Trophoblast cell (in vitro differentiated cells and primary cell): ENCODE measurements at regions not wholly inside any gene's neighbourhood (a gene's known extent, or its start where the extent isn't known, plus 50 kb on each side); places are given as distances from the start of the nearest gene placed in this dataset.

ENCODE experiments used
- DNase-seq, 2 donors: peaks; one replicate each; pipeline ENCODE4 v3.0.0-alpha.2; 2016
- H2AFZ ChIP-seq: 2 replicates; pipeline ENCODE4 v1.6.1; 2013; ENCODE audit warnings: low read length, moderate library complexity, mild to moderate bottlenecking; ENCODE audit not compliant: insufficient read depth, poor library complexity
- H2AK5ac ChIP-seq: 2 replicates; pipeline ENCODE4 v1.6.1; 2013; ENCODE audit warnings: mild to moderate bottlenecking, low read length
- H2BK120ac ChIP-seq: 2 replicates; pipeline ENCODE4 v1.6.1; 2013; ENCODE audit warnings: low read length, mild to moderate bottlenecking, moderate library complexity; ENCODE audit not compliant: insufficient read depth, poor library complexity
- H2BK12ac ChIP-seq: 2 replicates; pipeline ENCODE4 v1.6.1; 2013; ENCODE audit warnings: mild to moderate bottlenecking, low read length, moderate library complexity
- H2BK5ac ChIP-seq: 2 replicates; pipeline ENCODE4 v1.6.1; 2013; ENCODE audit warnings: low read length, low read depth, moderate library complexity, mild to moderate bottlenecking; ENCODE audit not compliant: poor library complexity
- H3K14ac ChIP-seq: 2 replicates; pipeline ENCODE4 v1.6.1; 2013; ENCODE audit warnings: mild to moderate bottlenecking, low read length
- H3K18ac ChIP-seq: 2 replicates; pipeline ENCODE4 v1.6.1; 2013; ENCODE audit warnings: mild to moderate bottlenecking, low read length
- H3K23ac ChIP-seq: 2 replicates; pipeline ENCODE4 v1.6.1; 2013; ENCODE audit warnings: low read length
- H3K27ac ChIP-seq: 2 replicates; pipeline ENCODE4 v1.5.1; 2013; ENCODE audit warnings: low read depth, mild to moderate bottlenecking, inconsistent platforms, low read length, moderate library complexity
- H3K27me3 ChIP-seq: 2 replicates; pipeline ENCODE4 v1.6.1; 2013; ENCODE audit warnings: inconsistent platforms, mild to moderate bottlenecking, low read length, moderate library complexity; ENCODE audit not compliant: insufficient read depth
- H3K36me3 ChIP-seq, 2 experiments: 1 replicate in 1 of 2; 2 replicates in 1 of 2; pipeline ENCODE4 v1.6.1; 2013; ENCODE audit warnings: low read length in 2 of 2, mild to moderate bottlenecking in 2 of 2, moderate library complexity in 1 of 2; ENCODE audit not compliant: insufficient read depth in 2 of 2, control insufficient read depth in 1 of 2
- H3K4ac ChIP-seq: 2 replicates; pipeline ENCODE4 v1.6.1; 2013; ENCODE audit warnings: low read depth, mild to moderate bottlenecking, low read length, moderate library complexity
- H3K4me1 ChIP-seq, 2 experiments: 1 replicate in 1 of 2; 2 replicates in 1 of 2; pipeline ENCODE4 v1.6.1; 2013; ENCODE audit warnings: low read length in 2 of 2, mild to moderate bottlenecking in 2 of 2, moderate library complexity in 1 of 2; ENCODE audit not compliant: insufficient read depth in 2 of 2, control insufficient read depth in 1 of 2
- H3K4me2 ChIP-seq: 2 replicates; pipeline ENCODE4 v1.6.1; 2013; ENCODE audit warnings: inconsistent platforms, mild to moderate bottlenecking, low read length, moderate library complexity
- H3K4me3 ChIP-seq: 2 replicates; pipeline ENCODE4 v1.5.1; 2013; ENCODE audit warnings: mild to moderate bottlenecking, low read depth, low read length, inconsistent platforms
- H3K79me1 ChIP-seq: one replicate; pipeline ENCODE4 v1.6.1; 2013; ENCODE audit warnings: low read length
- H3K79me2 ChIP-seq: 2 replicates; pipeline ENCODE4 v1.6.1; 2013; ENCODE audit warnings: low read length, mild to moderate bottlenecking; ENCODE audit not compliant: control insufficient read depth, insufficient read depth, poor library complexity
- H3K9ac ChIP-seq: 2 replicates; pipeline ENCODE4 v1.6.1; 2013; ENCODE audit warnings: mild to moderate bottlenecking, low read length
- H3K9me3 ChIP-seq: 2 replicates; pipeline ENCODE4 v1.6.1; 2013; ENCODE audit warnings: low read depth, mild to moderate bottlenecking, control low read depth, inconsistent platforms, low read length; ENCODE audit not compliant: insufficient read depth
- H4K12ac ChIP-seq: 2 replicates; pipeline ENCODE4 v1.6.1; 2013; ENCODE audit warnings: low read depth, mild to moderate bottlenecking, low read length, moderate library complexity
- H4K8ac ChIP-seq: 2 replicates; pipeline ENCODE4 v1.6.1; 2013; ENCODE audit warnings: low read depth, mild to moderate bottlenecking, low read length, moderate library complexity
- H4K91ac ChIP-seq: one replicate; pipeline ENCODE4 v1.6.1; 2013; ENCODE audit warnings: low read depth, mild to moderate bottlenecking, low read length, moderate library complexity
- WGBS: extraction: QIAGEN DNeasy Blood & Tissue Kit; methylation state at CpG from one replicate; pipeline ENCODE4 v1.1.7; 2013; ENCODE audit warnings: missing lambda C conversion rate; ENCODE audit not compliant: insufficient read length, insufficient coverage; ENCODE audit errors: extremely low coverage; 5-methylcytosine and 5-hydroxymethylcytosine counted together

GRCh38 chrX:131746491-131746968, 202.7 kb downstream of the OR13H1 start:
- H3K79me2 ChIP-seq: no peaks in the 10 kb centered on the region
- peaks cover 0 to 4% of the 10 kb centered on the region in 2 experiments for H3K36me3 ChIP-seq
- H4K91ac ChIP-seq: no peak overlapping the region
- H3K27ac ChIP-seq: no peak overlapping the region
- H3K14ac ChIP-seq: no peak overlapping the region
- H3K4me2 ChIP-seq: no peak overlapping the region
- H3K4ac ChIP-seq: no peak overlapping the region
- peak; percentile 42 to 98 for DNase-seq
- no peak overlapping the region for H4K8ac ChIP-seq
- no peaks in the 10 kb centered on the region for H3K27me3 ChIP-seq
- H3K9me3 ChIP-seq: no peaks in the 10 kb centered on the region
- H2BK120ac ChIP-seq: no peak overlapping the region
- H3K4me3 ChIP-seq: no peak overlapping the region
- H2BK5ac ChIP-seq: no peak overlapping the region
- no peak overlapping the region for H2AK5ac ChIP-seq
- H3K18ac ChIP-seq: no peak overlapping the region
- no peaks in the 10 kb centered on the region for H3K79me1 ChIP-seq
- H2BK12ac ChIP-seq: no peak overlapping the region
- H2AFZ ChIP-seq: no peak overlapping the region
- H3K23ac ChIP-seq: no peak overlapping the region
- no CpG with 5 or more reads among the region's 14 CpGs for WGBS
- no peaks in the 10 kb centered on the region for H3K4me1 ChIP-seq
- H4K12ac ChIP-seq: no peak overlapping the region
- no peak overlapping the region for H3K9ac ChIP-seq

DNA sequence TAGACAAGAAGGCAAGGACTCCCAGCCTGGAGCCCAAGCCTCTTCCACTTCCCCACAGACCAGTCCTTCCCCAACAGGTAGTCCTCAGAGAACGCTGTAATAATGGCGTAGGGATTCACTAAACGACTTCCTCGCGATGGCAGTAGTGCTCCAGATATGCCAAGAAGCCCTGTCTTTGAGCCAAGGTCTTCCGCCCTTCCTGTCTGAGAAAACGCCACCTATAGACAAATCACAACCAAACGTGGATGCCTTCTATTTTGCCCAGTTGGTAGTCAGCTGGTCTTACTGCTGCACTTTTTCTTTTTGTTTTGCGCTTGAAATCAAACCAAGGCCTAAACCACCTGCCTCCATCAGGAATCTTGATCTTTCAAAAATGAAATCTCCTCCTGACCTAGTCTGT, 203.3 kb downstream of the OR13H1 start:
- Histone ChIP-seq H3K79me2 (no peaks in the 10 kb centered on the region), H2BK120ac (no peak overlapping the region), H4K12ac (no peak overlapping the region), H3K4ac (no peak overlapping the region), H2BK5ac (no peak overlapping the region), H3K4me1 (no peaks in the 10 kb centered on the region), H3K27me3 (no peaks in the 10 kb centered on the region), H3K4me3 (no peak overlapping the region), H3K4me2 (no peak overlapping the region), H4K91ac (no peak overlapping the region), H3K79me1 (no peaks in the 10 kb centered on the region), H3K27ac (no peak overlapping the region), H3K9me3 (no peaks in the 10 kb centered on the region), H3K14ac (no peak overlapping the region), H2AFZ (no peak overlapping the region), H4K8ac (no peak overlapping the region), H2AK5ac (no peak overlapping the region), H2BK12ac (no peak overlapping the region), H3K23ac (no peak overlapping the region), H3K18ac (no peak overlapping the region), H3K9ac (no peak overlapping the region), H3K36me3 (peaks cover 0 to 4% of the 10 kb centered on the region in 2 experiments)
- peak; percentile 17 to 96 for DNase-seq
- WGBS: no CpG with 5 or more reads among the region's 9 CpGs

- Histone ChIP-seq H3K18ac (no peak overlapping the region), H3K9me3 (no peaks in the 10 kb centered on the region), H3K4me1 (no peaks in the 10 kb centered on the region), H2AFZ (no peak overlapping the region), H2BK5ac (no peak overlapping the region), H3K79me1 (no peaks in the 10 kb centered on the region), H4K91ac (no peak overlapping the region), H2AK5ac (no peak overlapping the region), H3K27me3 (no peaks in the 10 kb centered on the region), H3K27ac (no peak overlapping the region), H3K14ac (no peak overlapping the region), H3K9ac (no peak overlapping the region), H4K12ac (no peak overlapping the region), H3K79me2 (no peaks in the 10 kb centered on the region), H3K4ac (no peak overlapping the region), H2BK12ac (no peak overlapping the region), H3K4me3 (no peak overlapping the region), H4K8ac (no peak overlapping the region), H3K23ac (no peak overlapping the region), H2BK120ac (no peak overlapping the region), H3K36me3 (peaks cover 2% of the 10 kb centered on the region in 2 experiments), H3K4me2 (no peak overlapping the region)
- peak in 1 of 2 donors; percentile 95 for DNase-seq
- WGBS: no CpG with 5 or more reads among the region's 24 CpGs
Observed at GRCh38 chrX:131752493-131753198, 208.8 kb downstream of the OR13H1 start.

GRCh38 chrX:131762802-131763234, 218.9 kb downstream of the OR13H1 start:
- H3K4ac ChIP-seq: no peak overlapping the region
- no peak overlapping the region for H2AFZ ChIP-seq
- no peak overlapping the region for H3K4me3 ChIP-seq
- H4K8ac ChIP-seq: no peak overlapping the region
- DNase-seq: peak; percentile 33 to 97
- no peak overlapping the region for H2AK5ac ChIP-seq
- no peak overlapping the region for H3K9ac ChIP-seq
- H3K36me3 ChIP-seq: no peaks in the 10 kb centered on the region
- H3K27ac ChIP-seq: no peak overlapping the region
- WGBS: no CpG with 5 or more reads among the region's 7 CpGs
- H2BK120ac ChIP-seq: no peak overlapping the region
- H2BK5ac ChIP-seq: no peak overlapping the region
- H3K27me3 ChIP-seq: no peaks in the 10 kb centered on the region
- no peak overlapping the region for H3K14ac ChIP-seq
- H3K23ac ChIP-seq: no peak overlapping the region
- no peaks in the 10 kb centered on the region for H3K4me1 ChIP-seq
- H2BK12ac ChIP-seq: no peak overlapping the region
- H4K12ac ChIP-seq: peak overlapping the region; percentile 30
- H3K4me2 ChIP-seq: no peak overlapping the region
- H3K79me1 ChIP-seq: no peaks in the 10 kb centered on the region
- no peaks in the 10 kb centered on the region for H3K9me3 ChIP-seq
- H3K18ac ChIP-seq: no peak overlapping the region
- no peak overlapping the region for H4K91ac ChIP-seq
- no peaks in the 10 kb centered on the region for H3K79me2 ChIP-seq
